ENCODE measurements at regions not wholly inside any gene's neighbourhood (a gene's known extent, or its start where the extent isn't known, plus 50 kb on each side); places are given as distances from the start of the nearest gene placed in this dataset.

DNA sequence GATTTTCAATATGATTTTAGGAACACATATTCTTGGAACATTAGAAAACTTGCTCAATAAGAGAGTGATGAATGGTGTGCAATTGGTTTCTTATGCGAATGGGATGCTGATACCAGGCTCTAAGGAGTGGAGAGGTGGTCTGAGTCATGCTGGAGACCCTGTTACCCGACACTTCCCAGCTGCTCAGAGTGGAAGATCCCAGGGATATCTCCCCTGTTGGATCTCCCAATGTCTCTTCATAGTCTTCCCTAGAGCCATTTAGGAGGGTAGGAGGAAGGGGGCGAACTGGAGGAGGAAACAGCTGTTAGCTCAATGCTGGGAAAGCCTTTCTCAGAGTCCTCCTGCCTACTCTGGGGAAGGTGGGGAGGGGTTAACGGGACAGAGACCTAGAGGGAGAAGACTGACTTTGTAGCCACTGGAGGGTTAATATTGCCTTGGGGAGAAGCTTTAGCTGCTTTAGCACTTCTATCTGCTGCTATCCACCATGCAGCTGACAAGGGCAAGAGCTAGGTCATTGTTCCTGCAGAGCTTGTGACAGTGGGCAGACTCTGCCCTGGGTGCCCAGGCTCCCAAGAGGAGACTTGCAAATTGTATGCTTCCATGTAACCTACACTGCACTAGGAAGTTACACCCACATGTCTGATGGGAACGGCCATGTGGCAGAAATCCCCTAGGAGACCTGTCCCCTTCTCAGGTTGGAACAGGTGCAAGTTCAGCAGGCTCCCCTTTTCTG lies 301.0 kb downstream of the GADD45G start:
- H3K4me3 ChIP-seq (ENCODE audit: low read depth, low read length), result no peak overlapping the region
- no peaks in the 10 kb centered on the region for H3K27me3 ChIP-seq (ENCODE audit: control insufficient read depth, insufficient read depth, low read length)
- H3K9me3 ChIP-seq (ENCODE audit: control insufficient read depth, insufficient read depth, low read length), result no peaks in the 10 kb centered on the region
- H3K36me3 ChIP-seq (ENCODE audit: control insufficient read depth, insufficient read depth, low read length), result no peaks in the 10 kb centered on the region
- no peak overlapping the region for H3K9ac ChIP-seq (ENCODE audit: low read depth, low read length)
- no peaks in the 10 kb centered on the region for H3K4me1 ChIP-seq (ENCODE audit: control insufficient read depth, insufficient read depth, low read length)

DNA sequence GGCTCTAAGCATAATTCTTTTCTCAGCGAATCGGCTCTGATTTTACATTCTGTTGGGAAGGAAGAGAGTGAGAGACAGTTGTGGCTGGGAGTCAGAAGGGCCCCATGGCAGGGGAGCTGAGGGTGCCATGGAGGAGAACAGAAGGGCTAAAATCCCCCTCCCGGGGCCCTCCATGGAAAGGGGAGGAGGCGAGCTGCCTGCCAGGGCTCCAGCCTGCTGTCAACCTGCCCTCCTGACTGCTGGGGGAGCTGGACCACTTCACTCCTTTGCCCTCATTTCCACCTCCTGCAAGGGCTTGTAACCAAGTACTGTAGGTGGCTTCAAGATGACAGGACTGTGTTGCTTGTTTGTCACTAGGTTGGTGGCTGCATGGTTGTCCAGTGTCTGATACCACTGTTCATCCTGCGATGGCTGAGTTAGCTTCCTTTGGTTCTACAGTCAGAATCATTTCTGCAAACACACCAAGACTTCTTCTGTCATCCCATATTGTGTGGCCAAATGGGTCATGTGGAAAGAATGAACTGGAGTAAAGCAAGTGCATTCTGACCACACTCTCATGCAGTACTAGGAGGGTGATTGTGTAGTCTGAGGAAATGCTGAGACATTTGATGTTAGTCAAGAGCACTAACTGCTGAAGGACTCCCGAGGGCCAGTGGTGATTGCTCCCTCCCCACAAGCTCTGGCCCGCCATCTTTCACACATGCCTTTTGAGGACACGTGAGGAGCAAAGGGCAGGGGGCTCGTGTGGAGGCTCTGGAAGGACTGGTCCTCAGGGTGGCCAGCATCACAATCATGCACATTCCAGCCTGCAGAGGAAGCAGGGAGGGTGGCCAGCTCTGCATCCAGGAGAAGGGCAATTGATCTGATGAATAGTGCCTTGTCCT lies 307.2 kb downstream of the GADD45G start:
- H3K27me3 ChIP-seq (ENCODE audit: control insufficient read depth, insufficient read depth, low read length), result no peaks in the 10 kb centered on the region
- H3K36me3 ChIP-seq (ENCODE audit: control insufficient read depth, insufficient read depth, low read length), result no peaks in the 10 kb centered on the region
- H3K9me3 ChIP-seq (ENCODE audit: control insufficient read depth, insufficient read depth, low read length), result no peaks in the 10 kb centered on the region
- no peak overlapping the region for H3K9ac ChIP-seq (ENCODE audit: low read depth, low read length)
- peaks cover 4% of the 10 kb centered on the region for H3K4me1 ChIP-seq (ENCODE audit: control insufficient read depth, insufficient read depth, low read length)
- H3K4me3 ChIP-seq (ENCODE audit: low read depth, low read length), result no peak overlapping the region

DNA sequence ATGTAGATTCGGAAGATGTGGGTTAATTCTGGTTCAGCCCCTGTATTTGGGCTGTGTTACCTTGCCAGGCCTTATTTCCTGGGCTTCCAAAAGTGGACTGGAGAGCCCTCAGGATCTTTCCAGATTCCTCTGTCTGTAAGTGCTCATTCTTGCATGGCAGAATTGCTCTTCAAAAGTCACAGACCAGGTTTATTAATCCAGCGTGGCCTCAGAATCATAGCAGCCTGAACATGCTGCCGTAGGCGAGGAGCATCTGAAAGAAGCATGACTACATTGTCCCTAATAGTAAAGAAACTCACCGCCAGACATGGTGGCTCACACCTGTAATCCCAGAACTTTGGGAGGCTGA lies 307.8 kb downstream of the GADD45G start:
- H3K27me3 ChIP-seq (ENCODE audit: control insufficient read depth, insufficient read depth, low read length), result no peaks in the 10 kb centered on the region
- no peaks in the 10 kb centered on the region for H3K36me3 ChIP-seq (ENCODE audit: control insufficient read depth, insufficient read depth, low read length)
- peaks cover 4% of the 10 kb centered on the region for H3K4me1 ChIP-seq (ENCODE audit: control insufficient read depth, insufficient read depth, low read length)
- H3K9me3 ChIP-seq (ENCODE audit: control insufficient read depth, insufficient read depth, low read length), result no peaks in the 10 kb centered on the region
- no peak overlapping the region for H3K4me3 ChIP-seq (ENCODE audit: low read depth, low read length)
- H3K9ac ChIP-seq (ENCODE audit: low read depth, low read length), result no peak overlapping the region

DNA sequence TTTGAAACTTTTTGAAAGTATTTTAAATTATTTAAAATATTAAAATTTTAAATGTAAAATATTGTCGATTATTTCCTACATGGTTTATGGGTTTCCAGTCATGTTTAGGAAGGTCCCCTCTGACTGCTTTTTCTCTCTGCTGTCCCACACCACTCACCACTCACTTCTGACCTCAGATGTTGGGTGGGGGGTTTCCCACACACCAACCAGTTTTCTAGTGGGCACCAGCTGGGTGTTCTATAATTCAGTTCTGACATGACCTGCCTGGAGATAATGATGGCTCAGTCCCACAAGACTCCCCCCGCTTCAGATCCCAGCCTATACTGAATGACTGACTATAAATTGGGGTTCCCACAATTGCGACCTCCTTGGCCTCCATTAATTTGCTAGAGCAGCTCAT lies 310.4 kb downstream of the GADD45G start:
- Histone ChIP-seq H3K4me3 (ENCODE audit: low read depth, low read length) (no peak overlapping the region), H3K27me3 (ENCODE audit: control insufficient read depth, insufficient read depth, low read length) (no peaks in the 10 kb centered on the region), H3K9ac (ENCODE audit: low read depth, low read length) (no peak overlapping the region), H3K9me3 (ENCODE audit: control insufficient read depth, insufficient read depth, low read length) (no peaks in the 10 kb centered on the region), H3K4me1 (ENCODE audit: control insufficient read depth, insufficient read depth, low read length) (peaks cover 4% of the 10 kb centered on the region), H3K36me3 (ENCODE audit: control insufficient read depth, insufficient read depth, low read length) (no peaks in the 10 kb centered on the region)

DNA sequence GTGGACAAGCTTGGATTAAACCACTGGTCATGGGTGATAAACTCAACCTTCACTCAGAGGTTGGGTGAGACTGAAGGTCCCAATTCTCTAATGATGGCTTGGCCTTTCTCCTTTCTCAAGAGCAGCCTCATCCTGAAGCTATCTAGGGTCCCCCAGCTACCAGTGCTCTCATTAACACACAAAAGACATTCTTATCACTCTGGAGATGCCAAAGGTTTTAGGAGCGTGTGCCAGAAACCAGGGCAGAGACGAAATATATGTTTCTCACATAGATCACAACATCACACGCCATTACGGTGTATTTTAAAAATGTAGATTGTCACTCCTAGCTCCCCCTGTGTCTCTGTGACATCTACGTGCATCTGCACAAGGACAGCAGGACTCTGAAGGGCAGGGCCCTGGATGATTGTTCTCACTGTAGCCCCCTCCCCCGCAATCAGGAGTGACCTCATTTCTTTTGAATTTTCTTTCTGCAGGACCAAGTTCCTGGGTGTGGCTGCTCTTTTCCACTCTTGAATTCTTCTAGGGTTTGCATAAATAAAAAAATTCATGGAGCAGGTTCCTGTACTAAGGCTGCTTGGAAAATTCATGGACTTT lies 311.3 kb downstream of the GADD45G start:
- no peaks in the 10 kb centered on the region for H3K9me3 ChIP-seq (ENCODE audit: control insufficient read depth, insufficient read depth, low read length)
- peaks cover 4% of the 10 kb centered on the region for H3K4me1 ChIP-seq (ENCODE audit: control insufficient read depth, insufficient read depth, low read length)
- no peak overlapping the region for H3K4me3 ChIP-seq (ENCODE audit: low read depth, low read length)
- H3K27me3 ChIP-seq (ENCODE audit: control insufficient read depth, insufficient read depth, low read length), result no peaks in the 10 kb centered on the region
- no peaks in the 10 kb centered on the region for H3K36me3 ChIP-seq (ENCODE audit: control insufficient read depth, insufficient read depth, low read length)
- no peak overlapping the region for H3K9ac ChIP-seq (ENCODE audit: low read depth, low read length)

DNA sequence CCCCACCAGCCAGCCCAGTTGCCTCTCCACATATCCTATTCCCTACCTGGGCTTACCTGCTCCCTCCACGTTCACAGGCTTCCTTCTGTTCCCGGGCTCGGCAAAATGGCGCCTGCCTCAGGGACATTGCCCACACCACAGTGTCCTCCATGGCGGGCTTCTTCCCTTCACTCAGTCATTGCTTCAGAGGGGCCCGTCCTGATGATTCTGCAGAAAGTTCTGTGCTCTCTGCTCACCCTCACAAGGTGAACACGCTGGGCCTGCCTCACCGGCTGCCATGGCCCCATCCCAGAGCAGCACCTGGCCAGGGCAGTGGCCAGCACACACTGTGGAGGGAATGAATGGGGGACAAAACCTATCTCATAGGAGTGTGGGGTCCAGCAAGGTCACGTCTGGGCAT lies 313.0 kb downstream of the GADD45G start:
- H3K9me3 ChIP-seq (ENCODE audit: control insufficient read depth, insufficient read depth, low read length), result no peaks in the 10 kb centered on the region
- no peak overlapping the region for H3K9ac ChIP-seq (ENCODE audit: low read depth, low read length)
- peaks cover 4% of the 10 kb centered on the region for H3K4me1 ChIP-seq (ENCODE audit: control insufficient read depth, insufficient read depth, low read length)
- no peak overlapping the region for H3K4me3 ChIP-seq (ENCODE audit: low read depth, low read length)
- H3K27me3 ChIP-seq (ENCODE audit: control insufficient read depth, insufficient read depth, low read length), result no peaks in the 10 kb centered on the region
- no peaks in the 10 kb centered on the region for H3K36me3 ChIP-seq (ENCODE audit: control insufficient read depth, insufficient read depth, low read length)

DNA sequence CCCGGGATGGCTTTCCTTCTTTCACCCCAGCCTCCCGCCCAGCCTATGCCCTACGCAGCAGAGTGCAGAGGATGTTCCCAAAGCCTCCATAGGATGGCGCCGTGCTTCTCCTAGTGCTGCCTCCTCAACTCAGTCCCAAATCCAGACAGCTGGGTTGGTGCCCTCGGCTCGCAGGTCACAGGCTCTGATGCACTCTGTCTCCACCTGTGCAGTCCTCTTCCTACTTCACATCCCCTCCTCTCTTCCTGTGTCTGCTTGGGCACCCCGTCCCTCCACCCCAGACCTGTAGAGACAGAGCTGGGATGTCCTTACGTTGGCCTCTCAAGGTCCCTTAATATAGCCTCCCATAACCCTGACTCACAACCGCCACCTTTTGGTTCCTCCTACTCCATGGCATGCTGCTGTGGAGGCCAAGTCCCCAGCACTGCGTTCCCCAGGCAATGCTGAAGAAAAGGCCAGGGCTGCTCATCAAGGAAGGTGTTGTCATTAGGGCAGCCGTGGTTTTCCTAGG lies 314.4 kb downstream of the GADD45G start:
- H3K27me3 ChIP-seq (ENCODE audit: control insufficient read depth, insufficient read depth, low read length), result no peaks in the 10 kb centered on the region
- peaks cover 4% of the 10 kb centered on the region for H3K4me1 ChIP-seq (ENCODE audit: control insufficient read depth, insufficient read depth, low read length)
- H3K36me3 ChIP-seq (ENCODE audit: control insufficient read depth, insufficient read depth, low read length), result no peaks in the 10 kb centered on the region
- H3K9ac ChIP-seq (ENCODE audit: low read depth, low read length), result no peak overlapping the region
- no peak overlapping the region for H3K4me3 ChIP-seq (ENCODE audit: low read depth, low read length)
- H3K9me3 ChIP-seq (ENCODE audit: control insufficient read depth, insufficient read depth, low read length), result no peaks in the 10 kb centered on the region

DNA sequence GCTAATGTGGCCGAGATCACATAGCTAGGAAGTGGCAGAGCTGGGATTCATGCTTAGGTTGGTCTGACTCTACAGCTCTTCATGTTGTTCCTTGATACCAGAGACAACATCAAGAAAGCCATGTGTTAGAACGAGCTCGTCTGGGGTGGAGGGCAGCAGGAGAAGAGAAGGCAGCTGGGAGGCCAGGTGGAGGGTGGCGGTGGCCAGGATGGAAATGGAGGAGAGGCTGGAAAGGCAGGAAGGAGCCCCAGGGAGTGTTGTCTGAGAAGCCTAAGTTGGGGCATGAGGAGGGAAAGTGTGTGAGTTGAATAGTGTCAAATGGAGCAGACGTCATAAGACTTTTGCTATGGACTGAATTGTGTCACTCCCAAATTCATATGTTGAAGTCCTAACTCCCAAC lies 315.3 kb downstream of the GADD45G start:
- H3K9ac ChIP-seq (ENCODE audit: low read depth, low read length), result no peak overlapping the region
- H3K27me3 ChIP-seq (ENCODE audit: control insufficient read depth, insufficient read depth, low read length), result no peaks in the 10 kb centered on the region
- H3K4me3 ChIP-seq (ENCODE audit: low read depth, low read length), result no peak overlapping the region
- no peaks in the 10 kb centered on the region for H3K36me3 ChIP-seq (ENCODE audit: control insufficient read depth, insufficient read depth, low read length)
- H3K9me3 ChIP-seq (ENCODE audit: control insufficient read depth, insufficient read depth, low read length), result no peaks in the 10 kb centered on the region
- peaks cover 4% of the 10 kb centered on the region for H3K4me1 ChIP-seq (ENCODE audit: control insufficient read depth, insufficient read depth, low read length)

DNA sequence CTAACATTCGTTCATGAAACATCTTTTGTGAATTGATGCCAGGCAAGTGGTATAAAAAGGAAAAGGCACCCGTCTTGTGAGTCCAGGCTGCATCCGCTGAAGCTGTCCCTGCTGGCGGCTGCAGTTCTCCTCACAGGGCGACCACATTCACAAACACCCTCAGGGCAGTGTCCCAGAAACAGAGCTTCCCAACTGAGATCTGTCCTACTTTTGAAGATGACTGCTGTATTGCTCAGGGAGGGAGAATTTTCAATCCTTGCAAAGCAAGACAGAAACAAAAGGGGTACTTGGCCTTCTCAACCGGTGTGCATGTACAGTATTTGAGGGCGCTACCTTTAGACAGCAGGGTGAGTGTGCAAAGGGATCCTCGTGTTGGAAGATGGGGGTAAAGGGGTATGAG lies 316.1 kb downstream of the GADD45G start:
- Histone ChIP-seq H3K36me3 (ENCODE audit: control insufficient read depth, insufficient read depth, low read length) (no peaks in the 10 kb centered on the region), H3K9me3 (ENCODE audit: control insufficient read depth, insufficient read depth, low read length) (no peaks in the 10 kb centered on the region)

DNA sequence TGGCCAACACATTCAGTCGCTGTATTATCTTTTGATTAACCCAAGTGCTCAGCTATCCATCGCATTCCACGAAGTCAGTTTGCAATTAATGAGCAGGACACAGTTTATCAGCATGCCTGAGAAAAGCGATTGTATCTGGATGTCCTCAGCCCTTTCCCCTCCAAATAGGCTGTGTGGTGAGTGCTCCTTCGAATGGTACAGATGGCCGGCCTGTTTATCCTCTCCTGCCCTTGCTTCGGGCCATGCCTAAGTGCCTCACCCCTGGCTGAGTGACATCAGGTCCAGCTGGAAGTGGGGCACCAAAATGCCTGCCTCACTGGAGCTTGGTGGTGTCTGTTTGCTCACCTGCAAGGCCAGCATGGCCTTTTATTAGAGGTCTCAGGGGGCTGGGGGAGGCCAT lies 317.3 kb downstream of the GADD45G start:
- H3K4me1 ChIP-seq (ENCODE audit: control insufficient read depth, insufficient read depth, low read length), result no peaks in the 10 kb centered on the region
- no peak overlapping the region for H3K4me3 ChIP-seq (ENCODE audit: low read depth, low read length)
- H3K27me3 ChIP-seq (ENCODE audit: control insufficient read depth, insufficient read depth, low read length), result no peaks in the 10 kb centered on the region
- H3K9me3 ChIP-seq (ENCODE audit: control insufficient read depth, insufficient read depth, low read length), result no peaks in the 10 kb centered on the region
- H3K36me3 ChIP-seq (ENCODE audit: control insufficient read depth, insufficient read depth, low read length), result no peaks in the 10 kb centered on the region
- H3K9ac ChIP-seq (ENCODE audit: low read depth, low read length), result no peak overlapping the region

More for the DNA sequence above, 316.1 kb downstream of the GADD45G start:
- H3K4me3 ChIP-seq (ENCODE audit: low read depth, low read length), result no peak overlapping the region
- H3K27me3 ChIP-seq (ENCODE audit: control insufficient read depth, insufficient read depth, low read length), result no peaks in the 10 kb centered on the region
- no peak overlapping the region for H3K9ac ChIP-seq (ENCODE audit: low read depth, low read length)
- peaks cover 1% of the 10 kb centered on the region for H3K4me1 ChIP-seq (ENCODE audit: control insufficient read depth, insufficient read depth, low read length)

DNA sequence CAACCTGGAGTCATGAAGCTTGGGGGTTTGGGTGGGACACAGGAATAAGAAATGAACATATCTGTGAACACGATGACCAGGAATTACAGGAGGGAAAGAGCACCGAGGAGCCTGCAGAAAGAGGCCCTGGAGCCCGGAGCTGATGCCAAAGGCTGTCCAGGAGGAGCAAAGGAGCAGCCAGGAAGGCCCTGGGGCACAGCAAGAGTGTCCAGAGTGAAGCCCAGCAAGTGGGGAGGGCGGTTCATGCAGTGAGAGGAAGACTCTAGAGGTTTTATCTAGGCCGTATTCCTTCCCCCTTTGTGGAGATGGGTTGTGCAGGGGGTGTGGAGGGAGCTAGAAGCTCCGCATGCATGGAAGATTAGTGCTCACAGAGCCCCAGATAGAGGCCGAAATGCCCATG lies 318.4 kb downstream of the GADD45G start:
- Histone ChIP-seq H3K9ac (ENCODE audit: low read depth, low read length) (no peak overlapping the region), H3K4me3 (ENCODE audit: low read depth, low read length) (no peak overlapping the region), H3K4me1 (ENCODE audit: control insufficient read depth, insufficient read depth, low read length) (no peaks in the 10 kb centered on the region), H3K36me3 (ENCODE audit: control insufficient read depth, insufficient read depth, low read length) (no peaks in the 10 kb centered on the region), H3K9me3 (ENCODE audit: control insufficient read depth, insufficient read depth, low read length) (no peaks in the 10 kb centered on the region), H3K27me3 (ENCODE audit: control insufficient read depth, insufficient read depth, low read length) (no peaks in the 10 kb centered on the region)
